NCI-H82 treated with DMSO at 0.1 percent for 48 hours (cell line): ENCODE measurements at regions not wholly inside any gene's neighbourhood (a gene's known extent, or its start where the extent isn't known, plus 50 kb on each side); places are given as distances from the start of the nearest gene placed in this dataset.

ENCODE experiments used
- DNase-seq: peaks from one replicate; lab custom pipeline; 2025; ENCODE audit not compliant: unreplicated experiment; lab: John Stamatoyannopoulos, UW

DNA sequence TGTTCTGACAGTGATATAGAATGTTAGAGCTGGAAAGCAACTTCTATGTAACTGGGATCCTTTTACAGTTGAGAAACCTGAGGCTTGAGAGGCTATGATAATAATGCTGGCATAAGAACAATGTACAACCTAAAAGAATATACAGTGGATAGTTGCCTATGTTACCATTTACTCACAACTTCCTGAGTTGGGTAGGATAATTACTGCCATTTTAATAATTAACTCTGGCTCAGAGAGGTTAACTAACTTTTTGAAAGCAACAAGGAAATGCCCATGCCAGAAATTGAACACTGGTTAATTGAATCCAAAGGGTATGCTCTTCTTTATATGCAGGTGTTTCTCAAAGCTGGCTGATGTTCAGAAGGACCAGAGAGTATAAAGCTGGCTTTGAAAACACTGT is 530.7 kb upstream of the MAP3K7 start:
- no peak for DNase-seq

DNA sequence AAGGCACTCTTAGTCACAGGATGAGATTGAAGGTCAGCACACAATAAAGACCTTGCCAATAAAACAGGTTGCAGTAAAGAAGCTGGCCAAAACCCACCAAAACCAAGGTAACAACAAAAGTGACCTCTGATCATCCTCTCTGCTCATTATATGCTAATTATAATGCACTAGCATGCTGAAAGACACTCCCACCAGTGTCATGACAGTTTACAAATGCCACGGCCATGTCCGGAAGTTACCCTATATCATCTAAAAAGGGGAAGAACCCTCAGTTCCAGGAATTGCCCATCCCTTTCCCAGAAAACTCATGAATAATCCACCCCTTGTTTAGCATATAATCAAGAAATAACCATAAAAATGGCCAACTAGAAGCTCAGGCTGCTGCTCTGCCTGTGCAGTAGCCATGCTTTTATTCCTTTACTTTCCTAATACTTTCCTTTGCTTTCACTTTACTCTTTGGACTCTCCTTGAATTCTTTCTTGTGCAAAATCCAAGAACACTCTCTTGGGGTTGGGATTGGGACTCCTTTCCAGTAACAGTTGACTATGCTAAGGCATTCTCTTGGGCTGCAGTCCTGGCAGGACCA is 527.3 kb upstream of the MAP3K7 start:
- no peak for DNase-seq

DNA sequence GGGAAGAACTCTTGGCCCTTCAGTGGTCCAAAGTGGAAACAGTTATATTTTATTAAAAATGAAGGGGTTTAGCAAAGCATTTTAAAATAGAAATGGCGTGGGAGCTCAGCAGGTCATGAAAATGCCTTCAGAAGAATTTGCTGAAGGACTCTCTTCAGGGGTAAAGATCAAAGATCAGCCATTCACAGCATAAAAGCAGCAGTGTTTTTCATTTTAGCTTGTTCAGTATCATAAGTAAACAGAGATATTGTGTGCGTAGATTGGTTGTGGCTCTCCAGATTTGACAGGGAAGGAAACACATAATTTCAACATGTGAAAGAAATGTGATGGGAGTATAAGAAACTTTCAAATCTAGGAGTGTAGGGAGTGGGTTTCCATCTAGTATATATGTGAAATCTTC is 519.2 kb upstream of the MAP3K7 start:
- DNase-seq: no peak

DNA sequence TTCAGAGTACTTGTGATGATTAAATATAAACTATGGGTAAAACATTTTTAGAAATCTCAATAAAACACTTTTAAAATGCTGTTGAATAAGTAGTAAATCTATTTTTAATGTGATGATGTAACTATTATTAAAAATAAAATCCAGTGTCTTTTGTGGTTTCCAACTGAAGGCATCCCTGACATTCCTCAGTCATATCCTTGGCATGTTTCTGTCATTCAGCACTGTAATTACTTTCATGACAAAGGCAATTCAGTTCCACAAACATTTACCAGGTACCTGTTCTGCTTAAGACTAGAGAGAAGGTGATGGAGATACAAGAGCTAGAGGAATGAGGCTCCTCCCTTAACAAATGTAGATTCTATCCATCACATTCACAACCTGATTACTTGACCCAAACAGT is 518.7 kb upstream of the MAP3K7 start:
- no peak for DNase-seq

DNA sequence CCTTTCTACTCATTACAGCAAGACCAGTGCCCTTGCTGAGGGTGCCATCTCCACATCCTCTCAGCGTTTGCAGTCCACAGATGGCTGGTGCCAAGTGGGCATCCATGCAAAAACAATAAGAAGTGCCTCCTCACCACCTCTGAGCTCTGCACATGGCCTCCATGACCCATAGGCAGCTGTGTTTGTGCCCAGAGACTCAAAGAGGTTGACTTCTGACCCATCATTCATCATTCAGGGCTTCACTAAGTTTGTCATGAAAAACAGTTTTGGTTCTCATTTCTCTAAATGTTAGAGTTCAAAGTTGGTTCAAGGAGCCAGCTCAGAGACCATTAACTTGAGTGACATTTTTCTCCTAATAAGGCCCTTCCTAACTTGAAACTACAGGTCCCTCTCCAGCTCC is 512.6 kb upstream of the MAP3K7 start:
- no peak for DNase-seq

DNA sequence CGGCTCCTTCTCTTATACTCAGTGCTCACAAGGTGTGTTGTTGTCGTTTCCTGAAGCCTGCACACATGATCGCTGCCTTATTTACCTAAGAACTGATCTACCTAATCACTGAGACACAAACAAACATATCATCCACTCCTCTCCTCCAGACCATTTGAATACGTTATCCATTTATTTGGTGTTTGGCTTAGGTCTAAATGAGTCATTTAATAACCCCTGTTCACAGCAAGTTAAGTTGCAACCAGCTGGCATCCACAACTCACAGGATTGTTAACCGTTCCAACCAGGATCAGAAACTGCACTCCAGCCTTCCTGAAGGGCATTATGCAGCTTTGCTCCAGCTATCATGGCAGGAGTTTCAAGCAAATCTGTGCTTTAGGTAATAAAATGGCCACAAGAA is 511.1 kb upstream of the MAP3K7 start:
- no peak for DNase-seq

DNA sequence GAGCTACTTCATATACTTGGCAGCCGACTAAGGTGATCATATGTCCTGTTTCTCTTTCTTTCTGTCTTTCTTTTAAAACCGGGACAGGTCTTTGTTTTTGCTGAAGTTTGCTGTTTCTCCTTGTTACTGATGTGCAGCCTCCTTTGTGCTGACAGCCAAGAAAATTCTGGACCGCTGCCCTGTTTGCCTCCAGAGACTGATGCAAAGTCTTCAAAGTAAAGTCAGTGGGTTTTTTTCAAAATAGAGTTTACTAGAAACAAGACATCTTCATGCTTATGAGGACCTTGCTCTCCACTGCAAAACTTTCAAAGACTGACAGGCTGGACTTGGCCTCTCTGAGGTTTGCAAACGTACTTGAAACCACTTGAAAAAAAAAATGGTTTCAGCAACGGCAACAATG is 510.5 kb upstream of the MAP3K7 start:
- no peak for DNase-seq

DNA sequence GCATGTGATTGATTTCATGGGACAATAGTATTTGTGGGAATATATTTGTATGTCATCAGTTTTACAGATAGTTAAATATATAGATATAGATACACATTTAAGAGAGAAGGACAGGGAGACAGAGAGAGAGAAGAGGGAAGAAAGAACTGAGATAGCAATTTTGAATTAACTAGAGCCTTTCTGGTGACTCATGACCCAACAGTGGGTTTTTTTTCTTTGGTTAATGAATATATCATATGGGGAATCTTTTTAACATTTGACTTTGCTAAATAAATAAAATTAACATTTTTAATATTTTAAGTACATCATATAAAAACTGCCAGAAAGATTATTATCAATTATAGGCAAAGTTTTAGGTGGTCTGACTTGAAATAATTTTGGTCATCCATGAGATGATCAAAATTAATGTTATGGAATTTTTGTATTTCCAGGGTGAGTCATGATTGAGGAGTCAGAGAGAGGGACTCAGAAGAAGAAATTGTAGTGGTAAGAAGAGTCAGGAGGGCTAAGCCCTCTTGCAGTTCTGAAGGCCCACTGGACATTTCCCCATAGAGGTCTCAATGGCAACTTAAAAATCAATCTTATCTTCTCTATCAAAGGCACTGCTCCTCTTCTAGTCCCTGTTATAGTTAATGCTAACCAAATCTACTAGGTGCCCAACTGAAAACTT is 508.1 kb upstream of the MAP3K7 start:
- no peak for DNase-seq

DNA sequence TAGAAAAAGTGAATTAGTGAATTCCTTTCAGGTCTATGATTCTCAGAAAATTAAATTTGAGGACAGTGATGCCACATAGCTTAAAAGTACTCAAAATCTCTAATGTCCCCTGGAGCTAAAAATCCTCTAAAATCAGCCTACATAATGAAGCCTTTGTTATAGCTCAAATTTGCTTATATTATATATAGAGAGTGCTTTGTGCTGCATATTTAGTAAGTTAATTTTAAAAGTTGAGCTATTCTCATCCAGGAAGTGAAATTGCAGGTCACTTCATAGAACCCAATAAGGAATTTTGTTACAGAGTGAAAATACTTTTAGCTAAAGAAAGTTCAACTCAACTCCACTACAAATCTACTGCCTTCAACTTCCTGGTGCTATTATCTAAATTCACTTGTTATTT is 507.5 kb upstream of the MAP3K7 start:
- DNase-seq: no peak

DNA sequence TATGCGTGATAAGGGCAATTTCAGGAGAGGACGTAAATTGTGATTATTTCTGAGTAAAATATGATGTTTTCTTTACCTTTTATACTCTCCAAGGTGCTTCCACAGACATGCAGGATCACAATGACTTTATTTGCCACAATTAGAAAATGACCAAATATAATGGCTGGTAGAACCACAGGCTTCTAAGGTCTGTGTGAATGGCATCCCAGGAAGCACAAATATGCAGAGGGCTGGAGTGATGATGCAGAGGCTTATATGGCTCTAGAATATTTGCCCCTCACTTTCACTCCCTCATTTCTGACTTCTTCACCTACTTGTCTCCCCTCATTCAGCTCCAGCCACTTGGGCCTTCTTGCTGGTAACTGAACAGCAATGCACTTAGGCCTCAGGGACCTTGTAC is 502.1 kb upstream of the MAP3K7 start:
- DNase-seq: no peak

DNA sequence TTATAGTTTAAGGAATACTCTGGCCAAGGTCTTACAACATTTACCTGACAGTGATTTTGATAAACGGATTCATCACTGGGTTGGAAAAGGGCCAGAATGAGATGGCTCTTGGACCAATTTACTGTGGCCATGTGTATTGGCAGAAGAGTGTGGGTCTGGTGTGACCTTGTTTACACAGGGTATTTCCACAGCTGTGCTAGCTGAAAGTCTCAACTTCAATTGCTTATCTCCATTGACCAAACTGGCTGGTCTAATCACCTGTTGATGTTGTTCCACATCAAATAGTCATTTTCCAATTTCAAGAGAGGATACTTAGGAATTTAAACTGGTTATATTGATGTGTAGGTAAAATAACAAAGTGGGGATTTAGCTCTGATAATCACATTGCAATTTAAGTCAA is 501.6 kb upstream of the MAP3K7 start:
- no peak for DNase-seq

DNA sequence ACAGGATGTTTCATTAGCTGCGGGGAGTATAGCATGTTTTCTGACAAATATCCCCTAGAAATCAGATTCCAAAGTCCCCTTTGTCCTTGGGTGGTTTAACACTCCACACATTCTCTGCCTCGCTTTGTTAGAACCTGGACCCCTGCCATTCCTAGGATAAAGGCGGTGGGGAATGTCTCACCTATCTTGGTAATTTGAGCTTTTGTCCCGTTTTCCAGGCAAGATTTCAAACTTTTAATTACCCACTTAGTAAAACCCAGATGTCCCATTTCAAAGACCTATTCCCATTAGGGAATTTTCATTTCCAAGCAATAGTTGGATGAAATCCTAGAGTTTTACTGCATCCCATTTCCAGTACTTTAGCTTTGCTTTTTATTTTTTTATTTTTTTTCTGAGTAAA is 501.0 kb upstream of the MAP3K7 start:
- no peak for DNase-seq

DNA sequence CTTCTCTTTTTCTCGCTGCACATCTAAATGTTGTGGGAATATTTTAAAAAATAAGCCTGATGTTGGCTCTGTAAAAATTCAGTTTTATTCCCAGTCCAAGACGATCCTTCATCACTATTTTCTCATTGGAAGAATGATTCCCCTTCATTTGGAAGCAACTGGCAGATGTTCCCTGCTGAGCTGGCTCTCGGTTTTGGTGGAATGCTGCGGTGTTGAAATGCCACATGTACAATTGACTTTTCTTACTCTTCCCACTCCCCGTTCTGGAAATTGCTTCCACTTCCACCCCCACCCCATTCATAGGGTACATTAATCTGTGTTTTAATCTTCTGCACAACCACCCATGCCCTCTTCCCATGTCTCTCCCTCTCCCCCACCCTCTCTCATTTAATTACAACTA is 496.3 kb upstream of the MAP3K7 start:
- no peak for DNase-seq

DNA sequence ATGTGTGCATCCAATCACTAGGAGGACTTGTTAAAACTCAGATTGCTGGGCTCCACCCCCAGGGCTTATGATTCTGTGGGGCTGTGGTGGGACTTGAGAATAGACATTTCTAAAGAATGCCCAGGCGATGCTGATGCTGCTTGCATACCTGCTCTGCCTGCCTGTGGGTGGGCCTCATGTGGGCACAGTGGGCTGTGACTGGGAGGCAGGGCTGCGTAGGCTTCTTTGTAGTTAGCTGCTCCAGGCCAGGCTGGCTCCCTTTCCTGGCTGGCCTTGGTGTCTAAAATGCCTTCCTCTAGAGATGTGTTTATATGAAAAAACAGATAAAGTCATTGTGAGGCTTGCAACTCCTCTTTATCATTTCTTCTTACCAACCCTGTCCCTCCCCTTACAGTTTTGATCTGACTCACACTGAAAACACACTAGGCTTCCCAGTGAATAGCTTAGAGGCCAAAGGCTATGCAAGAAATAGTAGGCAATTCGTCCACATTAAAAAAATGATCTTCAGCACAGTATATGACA is 495.5 kb upstream of the MAP3K7 start:
- DNase-seq: no peak

DNA sequence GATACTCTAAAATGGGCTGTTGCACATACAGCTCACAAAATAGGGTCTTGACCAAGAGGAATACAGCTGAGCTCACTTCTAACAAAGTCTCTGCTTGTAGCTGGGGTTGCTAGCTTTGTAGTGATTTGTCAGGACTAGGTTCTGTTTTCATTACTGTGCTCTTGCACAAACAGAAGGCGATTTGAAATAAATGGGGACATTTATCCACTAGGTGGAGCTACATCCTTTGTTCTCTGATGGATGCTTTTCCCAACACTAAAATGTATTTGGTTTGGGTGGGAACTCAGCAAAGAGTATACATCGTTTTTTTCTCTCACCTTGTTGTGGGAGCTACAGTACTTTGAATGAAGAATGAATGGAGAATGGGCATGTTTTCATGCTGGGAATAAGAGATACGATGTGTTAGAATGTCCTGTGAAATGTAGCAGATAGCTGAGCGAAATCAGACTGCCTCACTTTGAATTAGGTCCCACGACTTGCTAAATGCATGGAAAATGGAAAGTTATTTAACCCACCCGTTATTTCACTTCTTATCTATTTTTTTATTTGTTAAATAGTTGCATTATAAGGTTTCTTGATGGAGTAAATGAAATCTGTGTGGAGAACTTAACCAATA is 494.7 kb upstream of the MAP3K7 start:
- peak; percentile 22 for DNase-seq

DNA sequence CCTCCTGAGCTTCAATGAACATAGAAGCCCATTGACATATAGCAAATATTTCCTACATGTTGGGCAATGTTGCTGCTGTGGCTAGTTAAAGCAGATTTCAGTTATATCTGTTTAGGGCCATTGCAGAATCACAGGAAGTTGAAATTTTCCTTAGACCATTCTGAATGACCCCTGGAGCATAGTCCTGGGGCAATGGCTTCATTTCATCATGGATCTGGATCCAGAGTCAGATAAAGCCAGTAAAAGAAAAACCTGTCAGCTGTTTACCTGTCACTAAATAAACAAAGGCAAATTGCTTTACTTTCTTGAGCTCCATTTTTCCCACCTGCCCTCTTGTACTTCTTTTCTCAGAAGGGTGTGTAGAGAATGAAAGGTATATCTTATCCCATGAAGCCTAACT is 494.0 kb upstream of the MAP3K7 start:
- DNase-seq: no peak

DNA sequence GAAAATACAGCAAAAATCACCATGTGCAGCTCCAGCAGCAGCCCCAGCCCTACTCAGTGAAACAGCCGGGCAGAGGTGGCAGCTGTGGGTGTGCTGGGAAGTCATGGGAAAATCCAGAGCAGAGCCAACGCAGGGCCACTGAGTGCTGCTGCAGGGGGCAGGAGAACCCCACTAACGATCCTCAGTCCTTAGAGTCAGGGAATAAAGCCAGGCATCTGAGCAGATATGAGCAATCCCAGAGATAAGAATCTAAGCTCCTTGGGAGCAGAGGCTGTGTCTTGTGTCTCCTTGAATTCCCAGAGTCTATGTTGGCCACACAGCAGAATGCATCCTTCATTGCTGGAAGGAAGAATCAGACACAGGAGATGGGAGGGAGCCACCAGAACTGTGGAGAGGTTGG is 493.1 kb upstream of the MAP3K7 start:
- no peak for DNase-seq

DNA sequence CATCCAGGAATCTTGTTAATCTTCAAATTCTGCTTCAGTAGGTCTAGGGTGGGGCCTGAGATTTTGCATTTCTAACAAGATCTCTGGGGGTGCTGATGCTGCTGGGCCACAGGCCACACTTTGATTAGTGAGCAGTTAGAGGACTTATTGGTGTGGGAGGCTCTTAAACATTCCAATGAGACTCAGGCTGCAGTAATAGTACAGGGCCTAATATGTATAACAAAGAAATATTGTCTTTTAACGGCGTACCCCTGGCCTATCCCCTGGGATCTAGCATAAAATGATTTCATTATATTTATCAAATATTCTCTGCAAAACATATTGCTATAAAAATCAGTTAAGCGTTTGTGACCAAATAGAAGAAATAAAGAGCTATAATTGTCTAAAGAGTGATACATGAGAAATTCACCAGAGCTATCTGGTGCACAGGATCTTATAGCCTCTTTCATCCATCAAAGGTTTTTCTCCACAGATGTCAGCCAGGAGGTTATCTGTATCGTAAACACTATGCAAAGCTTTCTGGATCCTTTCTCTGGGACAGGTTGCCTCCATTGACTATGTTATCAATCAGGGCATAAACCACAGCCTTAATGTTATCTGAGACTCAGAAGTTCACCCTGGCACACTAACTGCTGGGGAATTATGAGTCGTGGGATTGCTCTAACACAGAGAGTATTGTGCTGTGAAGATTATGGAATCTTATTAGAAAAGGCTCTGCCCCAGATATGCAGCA is 488.5 kb upstream of the MAP3K7 start:
- no peak for DNase-seq

DNA sequence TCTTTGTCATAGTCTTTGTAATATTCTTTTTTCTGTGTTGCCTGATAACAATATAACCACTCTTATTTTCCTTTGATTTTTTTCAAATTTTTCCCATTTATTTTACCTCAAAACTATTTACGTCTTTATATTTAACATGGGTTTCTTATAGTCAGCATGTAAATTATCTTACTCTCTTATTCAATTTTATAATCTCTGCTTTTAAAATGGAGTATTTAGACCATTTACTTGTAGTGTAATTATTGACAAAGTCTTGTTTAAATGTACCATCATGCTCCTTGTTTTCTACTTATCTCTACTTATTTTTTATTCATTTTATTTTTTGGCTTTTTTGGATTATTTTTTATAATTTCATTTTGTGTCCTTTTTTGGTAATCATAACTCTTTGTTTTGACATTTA is 476.5 kb upstream of the MAP3K7 start:
- no peak for DNase-seq

DNA sequence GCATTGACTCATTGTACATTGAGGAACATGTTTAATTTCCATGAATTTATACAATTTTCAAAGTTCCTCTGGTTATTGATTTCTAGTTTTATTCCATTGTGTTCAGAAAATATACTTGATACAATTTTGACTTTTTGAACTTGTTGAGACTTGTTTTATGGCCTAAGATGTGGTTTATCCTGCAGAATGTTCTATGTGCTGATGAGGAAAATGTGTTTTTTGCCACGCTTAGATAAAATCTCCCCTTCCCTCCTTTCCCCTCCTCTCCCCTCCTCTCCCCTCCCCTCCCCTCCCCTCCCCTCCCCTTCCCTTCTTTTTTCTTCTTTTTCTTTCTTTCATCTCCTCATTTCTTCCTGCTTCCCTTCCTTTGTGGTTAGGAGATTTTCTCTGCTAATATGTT is 470.8 kb upstream of the MAP3K7 start:
- no peak for DNase-seq

DNA sequence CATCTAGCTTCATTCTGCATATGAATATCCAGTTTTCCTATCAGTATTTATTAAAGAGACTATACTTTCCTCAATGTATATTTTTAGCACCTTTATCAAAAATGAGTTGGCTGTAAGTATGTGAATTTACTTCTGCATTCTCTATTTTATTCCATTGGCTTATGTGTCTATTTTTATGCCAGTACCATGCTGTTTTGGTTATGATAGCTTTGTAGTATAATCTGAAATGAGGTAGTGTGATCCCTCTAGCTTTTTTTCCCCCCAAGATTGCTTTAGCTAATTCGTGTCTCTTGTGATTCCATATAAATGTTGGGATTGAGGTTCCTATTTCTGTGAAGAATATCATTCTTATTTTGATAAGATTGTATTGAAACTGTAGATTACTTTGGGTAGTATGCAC is 469.1 kb upstream of the MAP3K7 start:
- DNase-seq: no peak
